Muscle of leg (tissue), 3 donors: ENCODE measurements at regions not wholly inside any gene's neighbourhood (a gene's known extent, or its start where the extent isn't known, plus 50 kb on each side); places are given as distances from the start of the nearest gene placed in this dataset.

Experiments
- DNase-seq: peaks from one replicate; pipeline ENCODE4 v3.0.0; 2013
- H3K27ac ChIP-seq: one replicate; pipeline ENCODE4 v1.5.1; 2013; ENCODE audit warnings: mild to moderate bottlenecking, low read length, control low read depth
- H3K27me3 ChIP-seq: one replicate; pipeline ENCODE4 v1.6.1; 2013; ENCODE audit warnings: low read length; ENCODE audit not compliant: control insufficient read depth, insufficient read depth
- H3K36me3 ChIP-seq: one replicate; pipeline ENCODE4 v1.6.1; 2013; ENCODE audit warnings: low read length; ENCODE audit not compliant: control insufficient read depth, insufficient read depth
- H3K4me1 ChIP-seq: one replicate; pipeline ENCODE4 v1.6.1; 2013; ENCODE audit warnings: low read length; ENCODE audit not compliant: control insufficient read depth, insufficient read depth
- H3K4me3 ChIP-seq: one replicate; pipeline ENCODE4 v1.5.1; 2013; ENCODE audit warnings: low read length, control low read depth
- H3K9me3 ChIP-seq: replicated peaks from 2 replicates; pipeline ENCODE4 v1.6.1; 2013; ENCODE audit warnings: low read depth, low read length; ENCODE audit not compliant: control insufficient read depth
- WGBS: methylation state at CpG from one replicate; pipeline ENCODE4 v1.1.5; 2013; ENCODE audit warnings: missing lambda C conversion rate; ENCODE audit not compliant: insufficient coverage; 5-methylcytosine and 5-hydroxymethylcytosine counted together

- no CpG with 5 or more reads among the region's 2 CpGs for WGBS
- Histone ChIP-seq H3K4me3 (no peak overlapping the region), H3K27me3 (no peaks in the 10 kb centered on the region), H3K36me3 (no peaks in the 10 kb centered on the region), H3K27ac (no peak overlapping the region), H3K4me1 (no peaks in the 10 kb centered on the region), H3K9me3 (no peaks in the 10 kb centered on the region)
- DNase-seq, result no peak
Observed at GRCh38 chr2:70354264-70354949, 52.5 kb upstream of the FAM136A start.
